GM12864 (cell line): ENCODE measurements at regions not wholly inside any gene's neighbourhood (a gene's known extent, or its start where the extent isn't known, plus 50 kb on each side); places are given as distances from the start of the nearest gene placed in this dataset.

Source experiments
- DNase-seq: peaks from one replicate; pipeline ENCODE4 v3.0.0-alpha.2; 2011; ENCODE audit warnings: low read depth
- H3K4me3 ChIP-seq: 2 replicates; pipeline ENCODE4 v1.5.1; 2011; ENCODE audit warnings: mild to moderate bottlenecking, low read depth, low read length, control low read depth
- CTCF ChIP-seq: IDR thresholded peaks from 2 replicates; pipeline ENCODE4 v1.5.1; 2011; ENCODE audit warnings: low read depth, mild to moderate bottlenecking, moderate library complexity, low read length, control low read depth, inconsistent platforms; ENCODE audit errors: missing control alignments

- no peak overlapping the region for H3K4me3 ChIP-seq
- no peak for DNase-seq
- no peak for TF ChIP-seq CTCF
Measured at GRCh38 chr11:133710681-133711240, 134.6 kb downstream of the SPATA19 start.

- no peak for TF ChIP-seq CTCF
- no peak for DNase-seq
- no peak overlapping the region for H3K4me3 ChIP-seq
Measured at GRCh38 chr11:133710241-133710640, 135.1 kb downstream of the SPATA19 start.

GRCh38 chr11:133708547-133709051, 136.7 kb downstream of the SPATA19 start:
- TF ChIP-seq CTCF: no peak
- H3K4me3 ChIP-seq: no peak overlapping the region
- no peak for DNase-seq

GRCh38 chr11:133706925-133707794, 138.2 kb downstream of the SPATA19 start:
- no peak for TF ChIP-seq CTCF
- no peak overlapping the region for H3K4me3 ChIP-seq
- DNase-seq: no peak

GRCh38 chr11:133705873-133706272, 139.4 kb downstream of the SPATA19 start:
- H3K4me3 ChIP-seq: no peak overlapping the region
- no peak for DNase-seq
- no peak for TF ChIP-seq CTCF

GRCh38 chr11:133705074-133705648, 140.2 kb downstream of the SPATA19 start:
- DNase-seq: no peak
- no peak overlapping the region for H3K4me3 ChIP-seq
- TF ChIP-seq CTCF: no peak
